ENCODE measurements at regions not wholly inside any gene's neighbourhood (a gene's known extent, or its start where the extent isn't known, plus 50 kb on each side); places are given as distances from the start of the nearest gene placed in this dataset.

DNA sequence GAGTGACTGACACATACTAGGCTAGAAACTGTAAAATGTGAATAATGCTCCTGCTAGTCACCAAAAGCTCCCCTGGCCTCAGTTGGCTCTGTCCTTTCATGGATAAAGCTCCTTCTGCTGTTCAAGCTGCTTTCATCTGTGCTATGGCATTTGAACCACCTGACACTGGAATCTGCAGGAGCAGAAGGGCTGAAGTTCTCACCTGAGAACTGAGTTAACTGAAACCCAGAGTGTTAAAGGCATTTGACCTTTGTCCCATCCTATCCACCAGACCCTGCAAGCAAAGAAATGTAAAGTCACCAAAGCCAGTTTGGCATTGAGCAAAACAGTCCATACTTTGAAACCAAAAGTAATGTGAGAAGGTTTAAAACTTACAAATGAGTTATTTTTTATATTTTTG lies 77.7 kb downstream of the BMP2 start:
- no peak overlapping the region for H3K4me2 ChIP-seq
- ChIA-PET POLR2A (no interaction called here), CTCF (no interaction called here)
- H3K9ac ChIP-seq, result no peak overlapping the region
- no peaks in the 10 kb centered on the region for H3K79me2 ChIP-seq (ENCODE audit: insufficient read depth)
- no peak for DNase-seq
- H3K9me2 ChIP-seq, result no peaks in the 10 kb centered on the region
- no peak overlapping the region for H3K4me3 ChIP-seq (ENCODE audit: low read depth in 2 of 2, low read length in 1 of 2)
- no peaks in the 10 kb centered on the region for H3K4me1 ChIP-seq (ENCODE audit: control insufficient read depth in 1 of 2, insufficient read depth in 2 of 2, low read depth in 1 of 2, low read length in 1 of 2)
- no peak overlapping the region for H3K27ac ChIP-seq (ENCODE audit: low read depth in 2 of 2, low read length in 1 of 2)
- no peaks in the 10 kb centered on the region for H3K9me3 ChIP-seq
- TF ChIP-seq YY1 (IDR thresholded peaks at IDR 0.05; ENCODE audit: low read depth), result no peak
- TF ChIP-seq GABPA (IDR thresholded peaks at IDR 0.05; ENCODE audit: low read depth), result no peak
- TF ChIP-seq PBX3 (IDR thresholded peaks at IDR 0.05), result no peak
- TF ChIP-seq RAD21 (IDR thresholded peaks at IDR 0.05; ENCODE audit: low read length), result no peak
- no peak for TF ChIP-seq FOXM1 (IDR thresholded peaks at IDR 0.05; ENCODE audit: low read depth)
- no peak for TF ChIP-seq USF2 (IDR thresholded peaks at IDR 0.05; ENCODE audit: borderline replicate concordance, low read depth, low read length)
- no peak for TF ChIP-seq POLR2AphosphoS5 (IDR thresholded peaks at IDR 0.05; ENCODE audit: low read depth, low read length)
- TF ChIP-seq EP300 (IDR thresholded peaks at IDR 0.05; ENCODE audit: borderline replicate concordance in 1 of 2, low read depth in 1 of 2, low read length in 1 of 2), result no peak
- no peak for TF ChIP-seq RXRA (IDR thresholded peaks at IDR 0.05; ENCODE audit: borderline replicate concordance, low read depth)
- no peak for TF ChIP-seq NRF1 (IDR thresholded peaks at IDR 0.05; ENCODE audit: low read depth, low read length)
- no peak for TF ChIP-seq NFIC (IDR thresholded peaks at IDR 0.05; ENCODE audit: borderline replicate concordance)
- no peak for TF ChIP-seq CTCF (IDR thresholded peaks at IDR 0.05)
- TF ChIP-seq ELF1 (IDR thresholded peaks at IDR 0.05), result no peak
- TF ChIP-seq TCF12 (IDR thresholded peaks at IDR 0.05), result no peak
- no peak for TF ChIP-seq SIN3A (IDR thresholded peaks at IDR 0.05; ENCODE audit: borderline replicate concordance, low read depth, low read length)
- TF ChIP-seq MAX (IDR thresholded peaks at IDR 0.05; ENCODE audit: low read depth), result no peak
- no peak for TF ChIP-seq TEAD4 (IDR thresholded peaks at IDR 0.05; ENCODE audit: borderline replicate concordance, insufficient read depth)
- no peak for TF ChIP-seq GATA2 (CRISPR knock-in tag; IDR thresholded peaks at IDR 0.05)
- no peak for TF ChIP-seq TAF1 (IDR thresholded peaks at IDR 0.05; ENCODE audit: borderline replicate concordance, low read depth, low read length)
- no peaks in the 10 kb centered on the region for H3K27me3 ChIP-seq (ENCODE audit: insufficient read depth)
- H2AFZ ChIP-seq (ENCODE audit: low read depth), result no peak overlapping the region
- no peaks in the 10 kb centered on the region for H4K20me1 ChIP-seq (ENCODE audit: insufficient read depth)
- H3K36me3 ChIP-seq (replicated peaks in 1 of 2; ENCODE audit: control insufficient read depth in 1 of 2, insufficient read depth in 2 of 2, low read length in 1 of 2), result no peaks in the 10 kb centered on the region
- H3F3A ChIP-seq (replicated peaks; ENCODE audit: insufficient read depth), result no peaks in the 10 kb centered on the region
